Parathyroid adenoma (tissue), 2 donors: ENCODE measurements at regions not wholly inside any gene's neighbourhood (a gene's known extent, or its start where the extent isn't known, plus 50 kb on each side); places are given as distances from the start of the nearest gene placed in this dataset.

ENCODE experiments used
- H2AFZ ChIP-seq: fragments of 300-600 bp; sonication (generic); one replicate; pipeline ENCODE4 v1.7.0; 2017; ENCODE audit warnings: antibody characterized with exemption, mild to moderate bottlenecking
- H3K27ac ChIP-seq: fragments of 300-600 bp; sonication (generic); one replicate; pipeline ENCODE4 v1.7.0; 2017
- H3K27me3 ChIP-seq: fragments of 300-600 bp; sonication (generic); one replicate; pipeline ENCODE4 v1.7.0; 2017; ENCODE audit warnings: low read length; ENCODE audit not compliant: control insufficient read depth, insufficient read depth
- H3K36me3 ChIP-seq: fragments of 300-600 bp; sonication (generic); one replicate; pipeline ENCODE4 v1.7.0; 2017; ENCODE audit warnings: low read length; ENCODE audit not compliant: control insufficient read depth, insufficient read depth
- H3K4me1 ChIP-seq: fragments of 300-600 bp; sonication (generic); one replicate; pipeline ENCODE4 v1.7.0; 2017; ENCODE audit warnings: control low read depth
- H3K4me2 ChIP-seq: fragments of 300-600 bp; sonication (generic); one replicate; pipeline ENCODE4 v1.7.0; 2017; ENCODE audit warnings: low read length
- H3K4me3 ChIP-seq: fragments of 300-600 bp; sonication (generic); one replicate; pipeline ENCODE4 v1.7.0; 2017; ENCODE audit warnings: low read depth, low read length
- H3K79me2 ChIP-seq: fragments of 300-600 bp; sonication (generic); one replicate; pipeline ENCODE4 v1.7.0; 2017; ENCODE audit warnings: control low read depth
- H3K9ac ChIP-seq: fragments of 300-600 bp; sonication (generic); one replicate; pipeline ENCODE4 v1.7.0; 2017; ENCODE audit warnings: mild to moderate bottlenecking
- H3K9me3 ChIP-seq: fragments of 300-600 bp; sonication (generic); one replicate; pipeline ENCODE4 v1.7.0; 2017; ENCODE audit warnings: low read length; ENCODE audit not compliant: control insufficient read depth
- TF ChIP-seq, protein P1 (sequence below): fragments of 300-600 bp; sonication (generic); IDR thresholded peaks from one replicate; pipeline ENCODE4 v1.7.0; 2017; ENCODE audit warnings: antibody characterized with exemption, mild to moderate bottlenecking
- donor health status: primary hyperparathyroidism.

GRCh38 chr1:191992118-191992517, 166.1 kb upstream of the RGS18 start:
- no peaks in the 10 kb centered on the region for H3K27me3 ChIP-seq
- TF ChIP-seq, protein P1, sequence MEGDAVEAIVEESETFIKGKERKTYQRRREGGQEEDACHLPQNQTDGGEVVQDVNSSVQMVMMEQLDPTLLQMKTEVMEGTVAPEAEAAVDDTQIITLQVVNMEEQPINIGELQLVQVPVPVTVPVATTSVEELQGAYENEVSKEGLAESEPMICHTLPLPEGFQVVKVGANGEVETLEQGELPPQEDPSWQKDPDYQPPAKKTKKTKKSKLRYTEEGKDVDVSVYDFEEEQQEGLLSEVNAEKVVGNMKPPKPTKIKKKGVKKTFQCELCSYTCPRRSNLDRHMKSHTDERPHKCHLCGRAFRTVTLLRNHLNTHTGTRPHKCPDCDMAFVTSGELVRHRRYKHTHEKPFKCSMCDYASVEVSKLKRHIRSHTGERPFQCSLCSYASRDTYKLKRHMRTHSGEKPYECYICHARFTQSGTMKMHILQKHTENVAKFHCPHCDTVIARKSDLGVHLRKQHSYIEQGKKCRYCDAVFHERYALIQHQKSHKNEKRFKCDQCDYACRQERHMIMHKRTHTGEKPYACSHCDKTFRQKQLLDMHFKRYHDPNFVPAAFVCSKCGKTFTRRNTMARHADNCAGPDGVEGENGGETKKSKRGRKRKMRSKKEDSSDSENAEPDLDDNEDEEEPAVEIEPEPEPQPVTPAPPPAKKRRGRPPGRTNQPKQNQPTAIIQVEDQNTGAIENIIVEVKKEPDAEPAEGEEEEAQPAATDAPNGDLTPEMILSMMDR = no peak
- no peak overlapping the region for H3K4me2 ChIP-seq
- H3K4me1 ChIP-seq = no peaks in the 10 kb centered on the region
- H3K79me2 ChIP-seq = no peaks in the 10 kb centered on the region
- H3K27ac ChIP-seq = no peak overlapping the region
- no peak overlapping the region for H3K9ac ChIP-seq
- no peak overlapping the region for H2AFZ ChIP-seq
- no peaks in the 10 kb centered on the region for H3K9me3 ChIP-seq
- H3K36me3 ChIP-seq = no peaks in the 10 kb centered on the region
- H3K4me3 ChIP-seq = no peak overlapping the region

- no peaks in the 10 kb centered on the region for H3K27me3 ChIP-seq
- H3K4me3 ChIP-seq = no peak overlapping the region
- H3K79me2 ChIP-seq = no peaks in the 10 kb centered on the region
- TF ChIP-seq, protein P1 = no peak
- no peak overlapping the region for H2AFZ ChIP-seq
- no peak overlapping the region for H3K9ac ChIP-seq
- H3K36me3 ChIP-seq = no peaks in the 10 kb centered on the region
- no peak overlapping the region for H3K27ac ChIP-seq
- H3K9me3 ChIP-seq = no peaks in the 10 kb centered on the region
- no peak overlapping the region for H3K4me2 ChIP-seq
- H3K4me1 ChIP-seq = no peaks in the 10 kb centered on the region
These were observed 164.7 kb upstream of the RGS18 start for GRCh38 chr1:191993549-191993948.

GRCh38 chr1:192002063-192002462, 156.2 kb upstream of the RGS18 start:
- H3K27me3 ChIP-seq = no peaks in the 10 kb centered on the region
- TF ChIP-seq, protein P1 = no peak
- H3K27ac ChIP-seq = no peak overlapping the region
- no peaks in the 10 kb centered on the region for H3K9me3 ChIP-seq
- no peak overlapping the region for H3K4me3 ChIP-seq
- H3K9ac ChIP-seq = no peak overlapping the region
- H2AFZ ChIP-seq = no peak overlapping the region
- H3K36me3 ChIP-seq = no peaks in the 10 kb centered on the region
- H3K4me2 ChIP-seq = no peak overlapping the region
- no peaks in the 10 kb centered on the region for H3K4me1 ChIP-seq
- H3K79me2 ChIP-seq = no peaks in the 10 kb centered on the region

DNA sequence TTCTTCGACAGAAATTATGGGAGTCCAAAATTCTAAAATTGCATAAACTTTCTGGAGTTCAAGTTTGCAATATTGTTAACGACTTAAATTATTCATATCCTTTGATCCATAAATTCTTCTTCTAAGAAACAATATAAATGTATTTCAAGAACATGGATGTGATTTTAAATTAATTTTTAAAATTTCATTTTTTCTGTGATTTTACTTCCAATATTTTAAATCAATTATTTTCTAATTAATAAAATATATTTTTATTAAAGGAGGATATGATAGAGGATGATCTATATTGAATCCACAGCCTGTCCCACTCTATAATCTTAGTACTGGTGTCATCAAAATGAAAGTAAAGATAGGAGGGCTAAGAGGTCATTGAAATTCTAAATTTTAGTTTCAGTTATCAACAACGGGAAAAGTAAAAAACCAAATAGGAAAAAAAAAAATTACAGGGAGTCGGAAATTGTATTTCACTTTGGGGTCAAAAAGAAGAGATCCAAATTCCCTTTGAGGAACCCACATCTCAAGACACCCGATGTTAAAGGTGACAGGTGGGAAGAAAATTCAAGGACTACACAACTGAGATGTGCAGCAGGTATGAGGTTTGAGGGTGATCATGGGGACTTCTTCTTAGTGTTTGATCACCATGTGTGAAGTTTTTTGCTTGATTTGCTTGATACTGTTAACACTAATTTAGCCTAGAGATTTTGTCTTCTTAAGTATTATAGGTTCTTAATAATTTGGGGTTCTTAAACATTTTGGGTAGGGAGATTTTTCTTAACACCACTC, 154.8 kb upstream of the RGS18 start:
- no peaks in the 10 kb centered on the region for H3K36me3 ChIP-seq
- no peaks in the 10 kb centered on the region for H3K9me3 ChIP-seq
- H3K4me3 ChIP-seq = no peak overlapping the region
- no peaks in the 10 kb centered on the region for H3K79me2 ChIP-seq
- TF ChIP-seq, protein P1 = no peak
- H2AFZ ChIP-seq = no peak overlapping the region
- no peak overlapping the region for H3K9ac ChIP-seq
- H3K4me1 ChIP-seq = no peaks in the 10 kb centered on the region
- no peak overlapping the region for H3K27ac ChIP-seq
- H3K4me2 ChIP-seq = no peak overlapping the region
- H3K27me3 ChIP-seq = no peaks in the 10 kb centered on the region

- no peaks in the 10 kb centered on the region for H3K4me1 ChIP-seq
- H3K36me3 ChIP-seq = no peaks in the 10 kb centered on the region
- no peaks in the 10 kb centered on the region for H3K79me2 ChIP-seq
- no peak overlapping the region for H3K27ac ChIP-seq
- TF ChIP-seq, protein P1 = no peak
- no peak overlapping the region for H3K4me2 ChIP-seq
- no peak overlapping the region for H2AFZ ChIP-seq
- no peak overlapping the region for H3K4me3 ChIP-seq
- no peaks in the 10 kb centered on the region for H3K27me3 ChIP-seq
- no peak overlapping the region for H3K9ac ChIP-seq
- H3K9me3 ChIP-seq = no peaks in the 10 kb centered on the region
These were observed 152.3 kb upstream of the RGS18 start for GRCh38 chr1:192005976-192006375.
